ENCODE measurements at regions not wholly inside any gene's neighbourhood (a gene's known extent, or its start where the extent isn't known, plus 50 kb on each side); places are given as distances from the start of the nearest gene placed in this dataset.

DNA sequence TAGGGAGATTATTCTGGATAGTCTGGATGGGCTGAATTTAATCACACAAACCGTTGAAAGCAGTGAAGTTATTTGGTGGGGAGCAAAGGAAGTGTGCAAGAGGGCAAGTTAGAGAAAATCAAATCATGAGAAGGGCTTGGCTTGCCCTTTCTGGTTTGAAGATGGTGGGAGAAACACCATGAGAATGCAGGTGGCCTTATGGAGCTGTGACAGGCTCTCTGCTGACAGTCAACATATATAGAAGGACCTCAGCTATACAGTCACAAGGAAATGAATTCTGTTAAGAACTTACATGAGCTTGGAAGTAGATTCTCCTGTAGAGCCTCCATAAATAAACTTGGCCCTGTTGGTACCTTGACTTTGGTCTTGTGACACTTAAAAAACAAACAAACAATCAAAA, 72.3 kb downstream of the GMNC start:
- no peak for DNase-seq

DNA sequence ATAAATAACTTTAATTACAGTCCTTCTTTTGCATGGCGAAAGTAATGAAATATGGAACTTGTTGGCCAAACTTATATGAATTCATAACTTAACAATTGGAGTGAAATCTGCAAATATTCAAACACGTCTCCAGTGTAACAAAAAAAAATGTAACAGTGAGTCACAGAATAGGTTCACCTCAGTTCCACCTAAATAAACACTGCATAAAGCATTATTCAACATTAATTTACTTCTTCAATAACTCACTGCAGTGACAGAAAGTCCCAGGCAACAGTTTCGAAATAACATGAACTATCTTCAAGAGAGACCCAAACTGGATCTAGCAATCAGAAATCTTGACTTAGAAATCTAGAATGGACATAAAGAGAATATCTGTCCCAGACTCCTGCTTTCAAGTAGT, 75.6 kb downstream of the GMNC start:
- DNase-seq, result no peak

DNA sequence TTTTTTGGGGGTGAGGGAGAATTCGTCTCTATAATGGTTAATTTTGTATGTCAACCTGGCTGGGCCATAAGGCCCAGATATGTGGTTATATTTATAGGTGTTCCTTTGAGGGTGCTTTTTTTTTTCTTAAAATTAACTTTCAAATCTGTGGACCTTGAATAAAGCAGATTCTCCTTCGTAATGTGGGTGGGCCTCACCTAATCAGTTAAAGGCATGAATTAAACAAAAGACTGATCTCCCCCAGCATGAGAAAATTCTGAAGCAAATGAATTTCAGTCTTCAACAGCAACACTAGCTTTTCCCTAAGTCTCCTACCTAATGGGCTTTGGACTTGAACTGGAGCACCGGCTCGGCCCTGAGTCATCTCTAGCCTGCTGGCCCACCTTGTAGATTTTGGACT, 77.4 kb downstream of the GMNC start:
- no peak for DNase-seq

DNA sequence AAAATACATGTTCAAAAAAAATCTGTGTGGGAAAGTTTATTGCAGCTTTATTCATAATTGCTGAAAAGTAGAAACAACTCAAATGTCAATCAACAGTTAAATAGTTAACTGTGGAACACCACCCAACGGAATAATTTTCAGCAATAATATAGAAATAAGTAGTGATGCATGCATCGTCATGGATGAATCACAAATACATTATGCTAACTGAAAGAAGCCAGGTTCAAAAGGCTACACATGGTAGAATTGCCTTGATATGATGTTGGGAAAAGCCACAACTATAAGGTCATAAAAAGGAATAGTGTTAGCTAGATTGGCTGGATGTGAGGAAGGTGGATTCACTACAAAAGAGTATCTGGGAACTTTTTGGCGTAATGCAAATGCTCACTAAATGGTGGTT, 82.0 kb downstream of the GMNC start:
- DNase-seq, result no peak

DNA sequence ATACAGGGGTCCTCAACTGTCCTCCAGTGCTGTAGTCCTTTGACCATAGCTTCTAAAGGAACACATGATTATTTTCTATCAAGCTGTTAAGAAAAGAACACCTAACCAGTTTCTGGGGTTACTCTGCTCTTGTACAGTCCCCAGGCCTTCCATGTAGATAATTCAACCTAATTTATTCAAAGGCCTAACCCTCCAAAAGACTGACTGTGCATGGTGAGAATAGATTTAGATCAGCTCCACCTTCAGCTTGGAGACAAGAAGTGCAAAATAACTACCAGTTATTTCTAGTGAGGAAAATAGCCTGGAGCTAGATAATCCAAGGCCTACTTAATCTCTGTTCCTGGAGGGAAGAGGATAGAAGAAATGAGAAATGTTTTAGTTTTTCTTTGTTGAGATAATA, 87.9 kb downstream of the GMNC start:
- no peak for DNase-seq

DNA sequence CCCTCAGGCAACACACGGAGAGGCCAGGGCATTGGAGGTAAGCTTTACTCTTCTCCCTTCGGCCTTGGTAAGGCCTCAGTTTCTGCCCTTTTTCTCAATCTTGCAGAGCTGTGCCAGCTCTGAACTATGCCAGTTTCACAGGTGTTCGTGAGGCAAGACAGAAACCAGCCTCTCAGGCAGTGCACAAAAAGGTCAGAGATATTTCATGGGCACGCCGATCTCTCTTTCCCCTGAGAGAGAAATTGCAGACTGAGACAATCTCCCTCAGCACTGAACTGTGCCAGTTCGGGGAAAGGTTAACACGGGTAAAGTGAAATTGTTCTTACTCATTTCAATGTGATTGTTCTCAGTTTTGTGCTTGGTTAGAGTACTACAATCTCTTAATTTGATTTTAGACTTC, 88.5 kb downstream of the GMNC start:
- no peak for DNase-seq

DNA sequence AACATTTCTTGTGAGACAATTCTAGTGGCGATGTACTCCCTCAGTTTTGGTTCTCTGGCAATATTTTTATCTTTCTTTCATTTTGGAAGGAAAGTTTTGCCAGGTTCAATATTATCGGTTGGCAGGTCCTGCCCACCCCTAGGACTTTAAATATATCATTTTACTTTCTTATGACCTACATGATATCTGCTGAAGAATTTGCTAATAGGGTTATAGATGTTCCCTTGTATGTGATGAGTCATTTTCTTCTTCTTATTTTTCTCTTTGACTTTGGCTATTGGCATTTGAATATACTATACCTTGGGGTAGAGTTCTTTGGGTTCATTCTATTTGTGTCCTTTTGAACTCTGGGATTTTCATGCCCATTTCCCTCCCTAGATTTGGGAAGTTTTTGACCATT, 89.7 kb downstream of the GMNC start:
- no peak for DNase-seq

DNA sequence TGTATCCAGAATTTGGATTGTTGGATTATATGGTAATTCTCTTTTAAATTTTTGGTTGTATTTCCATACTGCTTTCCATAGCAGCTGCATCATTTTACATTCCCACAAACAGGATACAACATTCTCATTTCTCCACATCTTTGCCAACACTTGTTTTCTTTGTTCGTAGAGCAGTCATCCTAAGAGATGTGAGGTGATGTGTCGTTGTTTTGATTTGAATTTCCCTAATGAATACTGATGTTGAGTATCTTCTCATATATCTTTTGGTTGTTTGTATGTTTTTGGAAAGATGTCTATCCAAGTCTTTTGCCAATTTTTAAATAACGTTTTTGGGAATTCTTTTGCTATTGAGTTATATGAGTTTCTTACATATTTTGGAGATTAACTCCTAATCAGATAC, 93.6 kb downstream of the GMNC start:
- DNase-seq, result no peak

DNA sequence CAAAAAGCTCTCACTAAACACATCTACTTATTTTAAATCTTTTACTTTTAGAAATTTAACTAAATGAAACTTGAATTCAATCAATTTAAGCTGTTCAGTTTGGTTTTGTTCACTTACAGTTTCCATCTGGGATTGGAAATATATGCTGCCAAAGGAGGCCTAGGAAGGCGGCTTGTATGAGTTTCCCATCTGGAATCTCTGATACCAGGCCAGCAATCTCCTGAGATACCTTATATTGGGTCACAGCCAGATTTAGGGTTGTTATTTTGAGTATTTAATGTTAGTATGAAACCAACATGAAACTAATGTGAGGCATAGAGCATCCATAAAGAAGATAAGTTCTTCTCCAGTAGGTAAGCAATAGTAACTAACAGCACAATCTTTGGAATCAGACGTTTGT, 94.6 kb downstream of the GMNC start:
- DNase-seq, result no peak

DNA sequence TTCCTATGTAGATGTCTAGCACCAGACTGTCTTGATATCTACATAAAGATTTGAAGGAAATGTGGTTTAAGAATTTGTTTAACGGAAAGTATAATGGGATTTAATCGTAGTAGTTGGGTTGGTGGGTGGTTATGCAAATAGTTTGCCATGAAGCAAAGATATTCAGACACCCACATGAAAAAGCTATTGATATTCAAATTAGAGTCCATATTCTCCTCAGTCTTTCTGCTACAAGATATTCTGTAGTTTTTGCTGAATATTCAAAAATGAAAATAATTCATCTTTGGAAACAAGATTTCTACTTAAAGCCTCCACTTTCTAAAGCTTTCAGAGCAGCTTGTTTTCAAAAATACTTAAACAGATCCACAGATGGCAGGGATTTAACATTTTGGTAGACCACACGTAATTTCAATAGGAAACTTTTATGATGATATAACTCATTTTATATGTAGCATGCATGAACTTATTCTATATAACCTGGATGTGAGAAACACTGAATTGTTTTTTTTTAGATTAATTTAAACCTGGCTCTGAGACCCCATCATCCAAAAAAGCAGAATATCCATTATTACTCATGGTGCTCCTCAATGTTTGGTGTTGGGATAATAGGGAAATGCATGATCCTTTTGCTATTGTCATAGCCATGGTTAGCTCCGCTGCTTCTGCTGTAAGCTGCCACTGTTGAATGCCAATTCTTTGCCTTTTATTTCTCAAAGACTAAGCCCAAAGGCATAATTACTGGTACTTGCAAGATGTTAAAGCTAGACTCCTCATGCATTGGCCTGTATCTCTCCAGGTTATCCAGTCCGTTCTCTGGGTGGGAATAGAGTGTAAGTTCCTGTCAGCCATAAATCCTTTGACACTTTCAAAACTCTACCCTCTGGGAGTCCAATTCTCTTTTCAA, 98.0 kb downstream of the GMNC start:
- no peak for DNase-seq

DNA sequence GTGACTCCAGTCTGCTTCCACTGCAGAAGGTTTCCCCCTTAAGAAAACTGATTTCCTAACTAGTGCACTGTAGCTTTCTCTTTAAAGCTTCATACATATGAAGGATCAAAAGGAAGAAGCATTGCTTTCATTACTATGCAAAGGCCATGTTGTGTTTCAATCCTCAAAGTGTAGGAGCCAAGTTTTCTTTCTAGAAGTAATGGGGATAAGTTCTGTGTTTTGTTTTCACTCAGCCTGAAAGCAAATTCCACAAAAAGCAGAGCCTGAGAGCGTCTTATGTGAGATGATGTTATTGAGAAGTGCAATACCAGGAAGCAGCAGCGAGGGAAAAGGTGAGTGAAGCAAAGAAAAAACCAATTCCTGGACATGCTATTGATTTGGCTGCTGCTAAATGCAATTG, 99.7 kb downstream of the GMNC start:
- no peak for DNase-seq

DNA sequence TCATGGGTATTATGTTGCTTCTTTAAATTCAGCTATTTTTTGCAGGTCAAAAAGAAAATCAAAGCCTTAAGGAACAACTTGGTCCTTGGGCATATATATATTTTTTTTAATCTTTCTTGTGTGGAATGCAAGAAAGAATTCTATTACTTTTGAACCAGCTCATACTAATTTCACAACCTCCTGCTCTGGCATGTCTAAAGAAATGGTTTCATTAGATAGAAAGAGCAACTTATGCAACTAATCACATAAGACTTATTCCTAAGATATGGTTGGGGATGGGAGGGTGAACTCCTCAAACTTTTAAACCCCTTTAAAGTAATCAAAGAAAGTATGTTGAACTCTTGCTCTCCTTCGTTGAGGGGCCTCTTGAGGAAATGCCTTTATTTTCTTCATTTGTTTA, 114.9 kb downstream of the GMNC start:
- DNase-seq, result peak; percentile 4

DNA sequence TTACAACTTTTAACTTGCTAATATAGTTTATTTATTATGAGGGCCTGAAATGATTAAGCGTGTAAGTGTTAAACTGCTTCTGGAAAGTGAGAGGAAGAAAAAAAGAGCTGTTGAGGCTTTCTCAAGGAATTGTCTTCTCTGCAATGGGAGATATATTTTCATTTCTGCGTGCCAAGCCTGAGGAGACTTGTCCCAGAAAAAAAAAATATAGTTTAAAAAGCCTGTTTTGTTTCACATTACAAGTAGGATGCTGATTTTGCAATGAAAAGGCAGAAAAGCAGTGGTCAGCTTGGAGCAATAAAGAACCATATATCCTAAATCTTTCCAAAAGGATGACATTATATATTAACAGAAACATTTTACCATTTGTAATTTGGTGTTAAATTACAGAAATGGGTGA, 115.5 kb downstream of the GMNC start:
- DNase-seq, result no peak

DNA sequence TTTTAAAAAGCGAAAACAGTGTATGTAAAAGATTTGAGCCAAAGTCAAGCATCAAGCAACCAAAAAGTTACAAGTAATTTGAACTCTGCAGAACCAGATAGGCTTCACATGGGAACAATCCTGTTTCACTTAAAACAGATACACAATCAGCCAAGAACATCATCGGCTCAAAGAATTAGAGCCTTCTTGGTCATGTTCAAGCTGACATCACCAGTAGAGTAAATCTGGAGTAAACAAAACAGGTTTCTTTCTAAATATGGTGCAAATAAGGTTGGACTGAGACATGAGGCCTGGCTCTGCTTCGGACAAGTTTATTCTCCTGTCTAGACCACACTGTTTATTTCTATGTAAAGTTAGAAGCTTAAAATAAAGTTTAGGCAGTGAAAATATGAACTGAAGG, 116.0 kb downstream of the GMNC start:
- DNase-seq, result no peak

DNA sequence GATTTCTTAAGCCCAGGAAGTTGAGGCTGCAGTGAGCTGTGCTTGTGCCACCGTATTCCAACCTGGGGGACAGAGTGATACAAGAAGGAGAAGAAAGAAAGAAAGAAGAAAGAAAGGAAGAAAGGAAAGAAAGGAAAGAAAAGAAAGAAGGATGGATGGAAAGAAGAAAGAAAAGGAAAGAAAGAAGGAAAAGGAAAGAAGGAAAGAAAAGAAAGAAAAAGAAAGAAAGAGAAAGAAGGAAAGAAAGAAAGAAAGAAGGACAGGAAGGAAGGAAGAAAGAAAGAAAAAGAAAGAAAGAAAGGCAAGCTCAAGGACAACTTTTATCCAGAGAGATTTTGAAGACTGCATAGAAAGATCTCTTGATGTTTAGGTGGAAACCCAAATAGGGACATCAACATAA, 120.7 kb downstream of the GMNC start:
- DNase-seq, result no peak

DNA sequence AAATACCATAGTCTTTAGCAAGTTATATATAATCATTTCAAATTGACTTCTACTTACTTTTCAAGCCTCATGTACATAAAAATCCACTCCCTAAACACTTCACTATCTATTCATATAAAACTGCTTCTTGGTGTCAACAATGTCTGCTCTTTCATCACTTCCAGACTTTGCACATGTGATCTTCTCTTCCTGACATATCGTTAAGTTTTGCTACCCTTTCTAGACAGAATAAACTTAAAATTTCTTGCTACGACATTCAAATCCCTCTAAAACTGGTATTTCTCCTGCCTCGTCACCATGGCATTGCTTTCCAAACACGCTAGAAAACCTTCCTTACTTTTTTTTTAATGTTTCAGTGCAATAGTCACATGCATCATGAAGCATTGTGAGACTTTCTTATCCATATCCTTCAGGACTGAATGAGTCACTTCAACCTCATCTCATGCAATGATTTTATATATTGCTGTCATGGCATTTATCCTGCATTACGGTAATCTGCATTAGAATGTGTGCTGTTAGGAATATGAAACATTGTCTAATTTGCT, 122.8 kb downstream of the GMNC start:
- DNase-seq, result peak; percentile 8

DNA sequence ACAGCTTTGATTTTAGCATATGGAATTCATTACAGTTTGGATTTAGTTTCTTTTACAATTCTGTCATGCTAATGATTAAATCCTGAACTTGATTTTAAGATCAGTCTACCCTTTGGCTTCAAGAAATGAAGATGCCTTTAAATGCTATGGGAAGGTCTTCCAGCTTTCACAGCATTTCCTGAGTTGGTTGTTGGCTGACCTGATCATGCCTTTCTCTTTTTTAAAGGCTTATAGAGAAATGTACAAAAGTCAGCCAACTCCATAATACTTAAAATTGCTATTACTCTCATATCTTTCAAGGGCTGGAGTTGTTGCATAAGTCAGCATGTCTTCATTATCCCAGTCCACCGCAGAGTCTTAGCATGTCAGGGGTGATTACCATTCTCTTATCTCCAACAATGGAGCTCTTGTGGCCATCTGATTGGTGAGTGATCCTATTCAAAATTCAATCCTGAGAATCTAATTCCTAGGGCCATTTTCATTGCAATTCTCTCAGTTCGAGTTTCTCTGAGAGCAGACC, 123.8 kb downstream of the GMNC start:
- no peak for DNase-seq

DNA sequence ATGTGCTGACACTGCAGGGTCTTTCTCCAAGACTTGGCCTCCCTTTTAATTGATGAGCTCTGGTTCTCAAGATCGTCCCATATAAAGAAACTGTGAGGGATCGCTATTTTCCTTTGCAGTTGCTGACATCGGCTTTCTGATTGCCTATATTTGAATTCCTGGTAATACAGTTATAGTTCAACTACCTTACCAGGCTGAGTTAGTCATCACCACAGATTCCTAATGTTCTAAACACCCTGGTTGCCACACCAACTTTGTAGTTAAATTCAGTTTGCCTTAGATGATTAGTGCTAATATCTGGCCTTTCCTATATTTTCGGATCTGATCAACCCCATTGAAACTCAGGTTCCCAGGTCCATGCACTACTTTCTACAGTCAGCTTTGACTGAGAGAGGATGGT, 125.0 kb downstream of the GMNC start:
- DNase-seq, result no peak

DNA sequence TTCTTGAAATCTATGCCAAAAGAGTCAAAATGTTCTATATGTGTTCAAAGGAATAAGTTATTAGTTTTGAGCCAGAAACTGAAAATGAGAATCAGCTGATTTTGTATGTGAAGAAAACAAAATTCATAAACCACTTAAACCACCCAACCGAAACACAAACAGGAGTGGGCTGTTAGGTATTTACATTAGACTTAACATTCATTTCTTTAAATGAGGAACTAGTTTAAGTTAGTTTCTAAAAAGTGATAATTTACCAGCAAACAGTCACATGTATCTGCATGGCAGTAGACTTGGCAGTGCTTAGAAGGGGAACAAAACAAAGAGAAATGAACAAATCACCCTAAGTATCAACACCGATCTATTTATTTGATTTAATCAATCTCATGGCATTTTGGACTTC, 128.0 kb downstream of the GMNC start:
- DNase-seq, result no peak

DNA sequence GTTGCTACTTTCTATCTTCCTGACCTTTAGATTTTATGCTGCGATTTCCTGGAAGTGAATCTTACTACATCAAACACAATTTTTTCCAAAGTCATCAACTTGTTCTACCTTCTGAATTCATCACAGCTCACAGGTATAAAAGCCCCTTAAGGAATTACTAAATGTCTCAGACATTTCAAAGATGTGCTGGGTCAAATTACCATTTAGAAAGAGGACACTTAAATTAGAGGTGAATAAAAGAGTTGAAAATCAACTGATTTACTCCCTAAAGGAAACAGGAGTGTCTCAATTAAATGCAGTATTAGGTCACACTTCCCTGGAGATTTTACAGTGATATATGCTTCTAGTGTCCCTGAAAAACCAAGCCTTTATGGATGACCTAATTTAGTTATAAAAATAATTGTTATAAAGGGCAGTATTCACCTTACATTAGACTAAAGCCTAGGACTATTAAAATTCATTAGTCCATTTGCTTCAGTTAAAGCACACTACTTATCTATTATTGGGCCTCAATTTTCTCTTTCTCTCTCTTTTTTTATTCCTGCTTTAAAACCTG, 128.8 kb downstream of the GMNC start:
- DNase-seq, result no peak

DNA sequence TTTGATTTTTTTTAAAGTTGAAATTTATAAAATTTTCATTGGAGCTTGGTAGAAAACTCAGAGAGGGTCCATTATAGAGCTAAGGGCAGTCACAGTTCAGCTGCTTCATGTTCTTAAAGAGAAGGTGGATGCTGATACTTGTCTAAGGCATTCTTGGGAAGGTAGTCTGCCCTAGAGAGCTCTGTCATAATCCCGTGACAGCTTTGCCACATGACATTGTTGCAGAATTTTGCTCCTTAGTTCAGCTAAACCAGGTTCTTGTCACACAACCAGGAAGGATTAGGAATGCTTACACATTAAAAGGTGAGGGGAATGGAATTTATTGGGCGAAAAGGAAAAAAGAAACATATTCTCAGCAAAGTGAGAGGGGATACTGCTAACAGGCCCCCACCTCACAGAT, 130.9 kb downstream of the GMNC start:
- no peak for DNase-seq

DNA sequence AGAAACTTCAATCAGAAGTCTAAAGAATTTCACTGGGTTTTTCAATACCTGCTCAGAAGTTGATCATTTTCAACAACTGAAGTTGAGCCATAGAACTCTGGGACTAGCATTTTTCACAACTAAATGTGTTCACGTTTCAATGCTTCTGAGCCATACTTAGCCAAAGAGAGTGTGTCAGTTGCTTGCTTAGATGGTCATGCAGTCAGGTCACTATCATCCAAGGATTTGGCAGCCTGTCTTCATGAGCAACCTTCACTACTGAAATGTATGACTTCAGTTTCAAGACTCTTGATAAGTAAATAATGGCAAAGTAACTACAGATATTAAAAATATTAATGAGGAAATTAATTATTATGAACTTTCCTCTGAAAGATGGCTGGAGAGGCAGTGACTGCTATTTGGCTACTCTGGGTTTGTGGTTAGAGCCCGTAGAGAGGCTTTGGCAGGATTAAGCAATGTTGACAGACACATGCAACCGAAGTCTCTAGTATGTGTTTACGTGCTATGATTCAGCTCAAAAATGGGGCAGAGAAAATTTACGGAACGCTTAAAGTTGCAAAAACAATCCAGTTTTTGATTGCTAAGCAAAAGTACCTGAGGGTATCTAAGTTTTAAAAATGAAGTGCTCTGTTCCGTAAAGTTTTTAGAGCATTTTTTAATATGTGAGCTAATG, 133.8 kb downstream of the GMNC start:
- DNase-seq, result no peak

DNA sequence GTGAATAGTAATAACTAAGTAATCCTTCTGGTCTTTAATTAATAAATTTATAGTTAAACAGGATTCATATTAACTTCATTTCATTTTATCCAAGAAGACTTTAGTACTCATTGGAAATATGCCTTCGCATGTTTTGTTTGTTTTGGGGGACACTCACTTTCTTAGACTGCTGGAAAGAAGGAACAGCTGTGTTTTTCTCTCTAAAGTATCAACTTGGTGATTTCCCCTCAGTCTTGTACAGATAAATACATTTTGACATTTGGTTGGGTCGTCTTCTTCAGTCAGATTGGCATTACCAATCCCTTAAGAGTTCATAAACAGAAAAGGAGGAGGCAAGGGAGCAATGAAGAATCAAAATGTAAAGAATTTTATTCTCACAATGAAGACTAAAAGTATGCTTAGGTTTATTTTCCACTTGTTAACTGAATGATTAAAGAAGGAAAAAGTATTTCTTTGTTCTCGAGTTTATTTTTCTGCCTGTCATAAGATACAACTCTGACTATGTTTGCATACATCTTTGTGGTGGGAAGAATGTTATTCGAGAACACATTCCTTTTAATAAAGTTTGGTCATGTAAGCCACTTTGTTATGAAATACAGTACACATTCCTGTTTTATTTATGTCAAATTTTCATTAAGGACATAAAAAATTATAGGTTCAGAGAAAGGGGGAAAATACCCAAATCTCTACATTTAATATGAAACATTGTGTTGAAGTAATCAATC, 140.2 kb downstream of the GMNC start:
- DNase-seq, result no peak

Data from fibroblast of skin of right quadriceps (primary cell).